ENCODE measurements at regions not wholly inside any gene's neighbourhood (a gene's known extent, or its start where the extent isn't known, plus 50 kb on each side); places are given as distances from the start of the nearest gene placed in this dataset.

DNA sequence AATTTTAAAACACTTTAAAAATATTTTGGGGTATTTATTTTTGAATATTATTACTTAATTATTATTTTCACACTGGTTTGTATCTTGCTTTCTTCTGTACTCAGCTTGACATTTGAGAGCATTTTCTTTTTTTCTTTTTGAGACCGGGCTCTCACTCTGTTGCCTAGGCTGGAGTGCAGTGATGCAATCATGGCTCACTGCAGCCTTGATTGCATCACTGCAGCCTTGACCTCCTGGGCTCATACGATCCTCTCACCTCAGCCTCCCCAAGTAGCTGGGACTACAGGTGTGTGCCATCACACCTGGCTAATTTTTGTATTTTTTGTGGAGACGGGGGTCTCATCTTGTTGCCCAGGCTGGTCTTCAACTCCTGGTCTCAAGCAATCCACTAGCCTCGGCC, 79.9 kb upstream of the DLX2 start:
- TF ChIP-seq EZH2 (IDR thresholded peaks at IDR 0.05; ENCODE audit: insufficient read depth, poor library complexity, severe bottlenecking), result no peak
- no peak for TF ChIP-seq EZH2phosphoT487 (IDR thresholded peaks at IDR 0.05; ENCODE audit: insufficient read depth, low read depth)

Measured in GM23248 (cell line).